Small intestine (tissue), 7 donors: ENCODE measurements at regions not wholly inside any gene's neighbourhood (a gene's known extent, or its start where the extent isn't known, plus 50 kb on each side); places are given as distances from the start of the nearest gene placed in this dataset.
"Not testable (repeated sequence)": the region's sequence is repeated elsewhere in the genome, so short reads cannot be mapped to it uniquely, and the experiment has no call there.

Source experiments
- DNase-seq, 2 donors: peaks; one replicate each; pipeline versions ENCODE4 v3.0.0 to v3.0.0-alpha.2; 2013
- FAIRE-seq: peaks from 2 replicates; lab custom pipeline; 2012; peaks lifted over from hg19 to GRCh38; lab: Jason Lieb, UNC
- H3K27ac ChIP-seq, 3 donors: one replicate each; pipeline ENCODE4 v1.5.1; 2013; ENCODE audit warnings: low read length in 2 of 3, mild to moderate bottlenecking in 2 of 3, control low read depth in 1 of 3, inconsistent platforms in 1 of 3, low read depth in 1 of 3, moderate library complexity in 1 of 3
- H3K27me3 ChIP-seq, 3 donors: one replicate each; pipeline ENCODE4 v1.6.1; 2013; ENCODE audit warnings: low read length in 3 of 3, inconsistent platforms in 1 of 3; ENCODE audit not compliant: control insufficient read depth in 3 of 3, insufficient read depth in 3 of 3
- H3K36me3 ChIP-seq, 3 donors: one replicate each; pipeline ENCODE4 v1.6.1; 2013; ENCODE audit warnings: low read length in 3 of 3, inconsistent platforms in 1 of 3, low read depth in 1 of 3, mild to moderate bottlenecking in 1 of 3, moderate library complexity in 1 of 3; ENCODE audit not compliant: control insufficient read depth in 3 of 3, insufficient read depth in 2 of 3
- H3K4me1 ChIP-seq, 3 donors: one replicate each; pipeline ENCODE4 v1.6.1; 2013; ENCODE audit warnings: low read length in 2 of 3, inconsistent platforms in 1 of 3, low read depth in 1 of 3, mild to moderate bottlenecking in 1 of 3, moderate library complexity in 1 of 3; ENCODE audit not compliant: control insufficient read depth in 3 of 3, insufficient read depth in 2 of 3
- H3K4me3 ChIP-seq, 3 donors: one replicate each; pipeline ENCODE4 v1.5.1; 2013; ENCODE audit warnings: low read length in 3 of 3, control low read depth in 1 of 3, inconsistent platforms in 1 of 3, low read depth in 1 of 3, mild to moderate bottlenecking in 1 of 3, moderate library complexity in 1 of 3
- H3K9me3 ChIP-seq, 2 donors: one replicate each; pipeline ENCODE4 v1.6.1; 2013; ENCODE audit warnings: low read depth in 1 of 2, low read length in 1 of 2; ENCODE audit not compliant: control insufficient read depth in 2 of 2, insufficient read depth in 1 of 2
- WGBS, 3 donors: extraction: QIAGEN DNeasy Blood & Tissue Kit; methylation state at CpG; one replicate each; pipeline ENCODE4 v1.1.7; 2013; 5-methylcytosine and 5-hydroxymethylcytosine counted together
- donor health status: healthy with polysubstance abuse.
- donor health status: control.
- donor health status: control.
- donor health status: Bipolar disorder and iron deficiency.
- donor health status: healthy.

GRCh38 chrX:92249125-92249524, 469.9 kb downstream of the PCDH11X start:
- no peak for DNase-seq
- WGBS, 3 donors: 58 to 67% (median 59%) methylated on average over 2 of the region's 2 CpGs
- H3K4me3 ChIP-seq: no peak overlapping the region
- no peaks in the 10 kb centered on the region for H3K9me3 ChIP-seq
- no peak overlapping the region for H3K27ac ChIP-seq
- FAIRE-seq: no peak
- no peaks in the 10 kb centered on the region for H3K36me3 ChIP-seq
- no peaks in the 10 kb centered on the region for H3K27me3 ChIP-seq
- no peaks in the 10 kb centered on the region for H3K4me1 ChIP-seq

GRCh38 chrX:92260102-92260501, 480.9 kb downstream of the PCDH11X start:
- no peaks in the 10 kb centered on the region for H3K27me3 ChIP-seq
- H3K9me3 ChIP-seq: peaks cover 0 to 11% of the 10 kb centered on the region in 2 donors
- DNase-seq (no peak), FAIRE-seq (no peak)
- no peak overlapping the region for H3K27ac ChIP-seq
- H3K4me1 ChIP-seq: no peaks in the 10 kb centered on the region
- H3K4me3 ChIP-seq: no peak overlapping the region
- no peaks in the 10 kb centered on the region for H3K36me3 ChIP-seq
- 84 to 89% (median 86%) methylated on average over 7 of the region's 7 CpGs for WGBS, 3 donors

GRCh38 chrX:92270936-92271855, 492.0 kb downstream of the PCDH11X start:
- WGBS, 3 donors: 19 to 35% (median 28%) methylated on average over 7 of the region's 7 CpGs
- Histone ChIP-seq H3K36me3 (no peaks in the 10 kb centered on the region), H3K27ac (peak overlapping the region in 1 of 3 donors; percentile 17), H3K27me3 (no peaks in the 10 kb centered on the region), H3K4me1 (no peaks in the 10 kb centered on the region), H3K4me3 (no peak overlapping the region), H3K9me3 (no peaks in the 10 kb centered on the region)
- peak in 1 of 2 donors; percentile 7 for DNase-seq
- FAIRE-seq: no peak

- DNase-seq, H3K36me3 ChIP-seq, H3K27me3 ChIP-seq, H3K4me1 ChIP-seq, H3K9me3 ChIP-seq, H3K4me3 ChIP-seq, H3K27ac ChIP-seq, FAIRE-seq: not testable (repeated sequence)
- 80 to 94% (median 91%) methylated on average over 7 of the region's 7 CpGs for WGBS, 3 donors
Observed at GRCh38 chrX:92278556-92278955, 499.4 kb downstream of the PCDH11X start.

GRCh38 chrX:92280347-92280746, 501.2 kb downstream of the PCDH11X start:
- H3K4me1 ChIP-seq, H3K4me3 ChIP-seq, DNase-seq, FAIRE-seq, H3K36me3 ChIP-seq, H3K27me3 ChIP-seq, H3K9me3 ChIP-seq, H3K27ac ChIP-seq: not testable (repeated sequence)
- WGBS, 3 donors: 81 to 100% (median 83%) methylated on average over 2 of the region's 2 CpGs

DNA sequence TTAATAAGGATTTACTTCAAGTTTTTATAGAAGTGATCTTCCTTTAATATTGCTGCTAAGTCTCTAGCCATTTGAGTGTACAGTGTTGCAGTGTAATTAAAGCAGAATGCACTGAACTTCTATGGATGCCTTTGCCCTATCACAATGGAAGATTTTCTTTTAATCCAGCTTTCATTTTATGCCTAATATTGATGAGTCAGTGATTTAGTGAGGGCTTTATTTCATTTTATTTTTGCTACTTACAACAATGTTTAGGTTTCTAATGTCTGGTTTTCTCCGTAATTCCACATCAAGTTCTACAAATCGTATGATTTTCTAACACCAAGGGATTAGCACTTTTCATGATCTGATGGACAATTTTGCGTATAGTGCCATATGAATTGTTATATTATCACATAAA, 504.1 kb downstream of the PCDH11X start:
- H3K27ac ChIP-seq: no peak overlapping the region
- DNase-seq (no peak), FAIRE-seq (no peak)
- WGBS, 3 donors: 85 to 91% (median 86%) methylated on average over 3 of the region's 3 CpGs
- no peaks in the 10 kb centered on the region for H3K9me3 ChIP-seq
- no peaks in the 10 kb centered on the region for H3K4me1 ChIP-seq
- H3K4me3 ChIP-seq: no peak overlapping the region
- no peaks in the 10 kb centered on the region for H3K36me3 ChIP-seq
- no peaks in the 10 kb centered on the region for H3K27me3 ChIP-seq

DNA sequence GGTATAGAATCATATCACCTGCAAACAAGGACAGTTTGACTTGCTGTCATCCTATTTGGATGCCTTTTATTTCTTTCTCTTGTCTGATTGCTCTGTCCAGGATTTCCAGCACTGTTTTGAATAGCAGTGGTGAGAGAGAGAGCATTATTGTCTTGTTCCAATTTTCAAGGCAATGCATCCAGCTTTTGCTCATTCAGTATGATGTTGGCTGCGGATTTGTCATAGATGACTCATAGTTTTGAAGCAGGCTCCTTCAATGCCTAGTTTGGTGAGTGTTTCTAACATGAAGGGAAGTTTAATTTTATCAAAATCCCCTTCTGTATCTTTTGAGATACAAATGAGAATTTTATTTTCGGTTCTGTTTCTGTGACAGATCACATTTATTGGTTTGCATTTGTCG, 518.9 kb downstream of the PCDH11X start:
- not testable (repeated sequence) for H3K36me3 ChIP-seq, H3K27me3 ChIP-seq, FAIRE-seq, H3K9me3 ChIP-seq, H3K27ac ChIP-seq, H3K4me3 ChIP-seq, DNase-seq, H3K4me1 ChIP-seq
- WGBS, 3 donors: 76 to 89% (median 79%) methylated on average over 3 of the region's 3 CpGs

DNA sequence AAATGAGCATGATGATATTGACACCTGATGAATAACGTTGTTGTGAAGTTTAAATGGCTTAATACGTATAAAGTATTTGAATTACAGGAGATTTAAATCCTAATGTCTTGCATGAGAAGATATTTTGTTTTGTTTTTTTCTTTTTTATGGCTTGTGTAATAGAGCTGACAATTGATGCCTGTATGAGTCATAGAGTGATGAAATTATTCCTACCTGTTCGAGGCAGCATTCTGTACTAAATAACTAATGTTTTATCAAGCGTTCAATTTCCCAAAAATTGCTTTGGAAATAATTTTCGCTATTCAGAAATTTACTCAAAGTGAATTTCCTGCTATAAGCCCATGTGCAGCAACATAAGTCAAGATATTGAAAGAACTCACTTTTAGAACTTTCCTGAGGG, 554.0 kb downstream of the PCDH11X start:
- WGBS, 3 donors: 70 to 82% (median 74%) methylated on average over 4 of the region's 5 CpGs
- H3K27me3 ChIP-seq, FAIRE-seq, H3K4me1 ChIP-seq, H3K36me3 ChIP-seq, H3K27ac ChIP-seq, H3K9me3 ChIP-seq, DNase-seq, H3K4me3 ChIP-seq: not testable (repeated sequence)
